B cell (primary cell): ENCODE measurements at regions not wholly inside any gene's neighbourhood (a gene's known extent, or its start where the extent isn't known, plus 50 kb on each side); places are given as distances from the start of the nearest gene placed in this dataset.

Experiments
- ATAC-seq: fragments of 200-7000 bp; cut with Tn5 transposase; one replicate; pipeline ENCODE4 v1.10.0; 2021; ENCODE audit warnings: low read depth, mild to moderate bottlenecking, moderate number of reproducible peaks, moderate library complexity
- CTCF ChIA-PET: fragments of 350-600 bp; sonication (Branson Sonifier 250); formaldehyde crosslinking; loops from one replicate; lab custom pipeline; 2021; ENCODE audit warnings: antibody characterized with exemption, inconsistent platforms; lab: Charles Lee
- POLR2A ChIA-PET: fragments of 350-600 bp; sonication (Branson Sonifier 250); formaldehyde crosslinking; loops from one replicate; lab custom pipeline; 2021; ENCODE audit warnings: antibody characterized with exemption; lab: Charles Lee
- DNase-seq: peaks from one replicate; pipeline ENCODE4 v3.0.0; 2013
- H2AFZ ChIP-seq: 2 replicates; pipeline ENCODE4 v1.6.1; 2012; ENCODE audit warnings: mild to moderate bottlenecking, low read depth, low read length; ENCODE audit not compliant: insufficient read depth, poor library complexity, severe bottlenecking
- H3K27ac ChIP-seq, 2 donors: 1 replicate in 1 of 2; 2 replicates in 1 of 2; pipeline ENCODE4 v1.5.1; 2012 to 2013; ENCODE audit warnings: low read length in 2 of 2, mild to moderate bottlenecking in 2 of 2, moderate library complexity in 1 of 2
- H3K27me3 ChIP-seq, 4 experiments: fragments of 200-600 bp in 1 of 4; sonication (generic) in 1 of 4; replicated peaks in 1 of 4; 1 replicate in 2 of 4; 2 replicates in 2 of 4; pipeline versions ENCODE4 v1.6.1 to v1.7.0; 2013 to 2016; ENCODE audit warnings: low read length in 3 of 4, mild to moderate bottlenecking in 2 of 4, mixed read lengths in 1 of 4, moderate library complexity in 1 of 4; ENCODE audit not compliant: insufficient read depth in 4 of 4, control insufficient read depth in 3 of 4; ENCODE audit errors: control extremely low read depth in 1 of 4
- H3K36me3 ChIP-seq, 2 experiments: replicated peaks in 1 of 2; 1 replicate in 1 of 2; 2 replicates in 1 of 2; pipeline versions ENCODE4 v1.6.1 to v1.7.1; 2013; ENCODE audit warnings: low read length in 1 of 2; ENCODE audit not compliant: insufficient read depth in 2 of 2, control insufficient read depth in 1 of 2; ENCODE audit errors: control extremely low read depth in 1 of 2, extremely low read depth in 1 of 2
- H3K4me1 ChIP-seq, 2 donors: fragments of 200-600 bp in 1 of 2; sonication (generic) in 1 of 2; 1 replicate in 1 of 2; 2 replicates in 1 of 2; pipeline versions ENCODE4 v1.5.1 to v1.6.1; 2013 to 2017; ENCODE audit warnings: low read length in 2 of 2; ENCODE audit not compliant: control insufficient read depth in 2 of 2, insufficient read depth in 2 of 2
- H3K4me2 ChIP-seq: replicated peaks from 2 replicates; pipeline ENCODE3; 2012; ENCODE audit warnings: mild to moderate bottlenecking, low read depth, low read length; ENCODE audit not compliant: poor library complexity, severe bottlenecking
- H3K4me3 ChIP-seq, 5 experiments: fragments of 200-600 bp in 1 of 5; sonication (generic) in 1 of 5; 1 replicate in 3 of 5; 2 replicates in 2 of 5; pipeline versions ENCODE4 v1.5.1 to v1.7.0; 2011 to 2016; ENCODE audit warnings: low read length in 4 of 5, mild to moderate bottlenecking in 4 of 5, low read depth in 2 of 5, control low read depth in 1 of 5, moderate library complexity in 1 of 5; ENCODE audit not compliant: insufficient read depth in 1 of 5; ENCODE audit errors: control extremely low read depth in 1 of 5, extremely low read depth in 1 of 5
- H3K79me2 ChIP-seq: fragments of 200-600 bp; sonication (generic); one replicate; pipeline ENCODE4 v1.6.0; 2016; ENCODE audit warnings: low read length; ENCODE audit not compliant: control insufficient read depth, insufficient read depth
- H3K9ac ChIP-seq: fragments of 200-600 bp; sonication (generic); 2 replicates; pipeline ENCODE4 v1.6.1; 2017; ENCODE audit warnings: mild to moderate bottlenecking, low read length, moderate library complexity
- H3K9me3 ChIP-seq, 3 donors: one replicate each; pipeline versions ENCODE4 v1.6.1 to v1.7.1; 2013; ENCODE audit warnings: low read length in 2 of 3; ENCODE audit not compliant: control insufficient read depth in 2 of 3, insufficient read depth in 1 of 3; ENCODE audit errors: control extremely low read depth in 1 of 3
- H4K20me1 ChIP-seq: 2 replicates; pipeline ENCODE4 v1.6.0; 2012; ENCODE audit warnings: mild to moderate bottlenecking, low read length; ENCODE audit not compliant: insufficient read depth, control insufficient read depth, poor library complexity, severe bottlenecking
- H3K27ac Mint-ChIP-seq: one replicate; pipeline ENCODE4 v1.8.0; 2021; ENCODE audit warnings: mixed read lengths
- H3K27me3 Mint-ChIP-seq: one replicate; pipeline ENCODE4 v1.8.0; 2021; ENCODE audit warnings: mixed read lengths
- H3K4me1 Mint-ChIP-seq: one replicate; pipeline ENCODE4 v1.8.0; 2021; ENCODE audit warnings: mixed read lengths
- H3K4me3 Mint-ChIP-seq: one replicate; pipeline ENCODE4 v1.8.0; 2021; ENCODE audit warnings: mixed read lengths
- H3K9me3 Mint-ChIP-seq: one replicate; pipeline ENCODE4 v1.8.0; 2022; ENCODE audit warnings: mixed read lengths; ENCODE audit not compliant: insufficient read depth
- CTCF ChIP-seq: fragments of 200-600 bp; IDR thresholded peaks from one replicate; pipeline ENCODE4 v1.8.0; 2022; ENCODE audit warnings: antibody characterized with exemption, mild to moderate bottlenecking
- EZH2 ChIP-seq: IDR thresholded peaks from 2 replicates; pipeline ENCODE4 v1.6.1; 2012; ENCODE audit warnings: borderline replicate concordance, low read depth, mild to moderate bottlenecking, moderate library complexity, low read length; ENCODE audit not compliant: insufficient read depth, poor library complexity, severe bottlenecking
- WGBS: methylation state at CpG from one replicate; pipeline ENCODE4 v1.1.5; 2013; ENCODE audit warnings: missing lambda C conversion rate; ENCODE audit not compliant: insufficient coverage; 5-methylcytosine and 5-hydroxymethylcytosine counted together
- intact Hi-C: fragments of 100-400 bp; cut with micrococcal nuclease; formaldehyde crosslinking; loops from one replicate; pipeline ENCODE4 v1.10.0; 2022

DNA sequence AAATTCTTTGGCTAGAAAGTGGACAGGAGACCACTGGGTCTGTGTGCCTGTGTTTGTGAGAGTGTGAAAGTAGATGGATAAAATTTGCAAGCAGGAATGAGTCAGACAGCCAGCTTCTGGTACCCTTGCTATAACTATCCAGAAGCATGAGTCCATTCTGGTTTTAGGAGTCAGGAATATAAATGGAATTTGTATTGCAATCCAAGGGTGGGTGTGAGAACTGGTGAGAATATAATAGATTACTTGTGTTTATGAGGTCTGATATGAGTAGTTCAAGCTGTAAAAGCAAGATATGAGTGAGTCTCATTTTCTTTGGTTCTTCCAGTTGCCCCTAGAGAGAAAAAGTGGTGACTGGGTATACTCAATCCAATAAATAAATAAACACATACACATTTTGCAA is 212.7 kb upstream of the TAPT1 start:
- Histone ChIP-seq H3K79me2 (no peaks in the 10 kb centered on the region), H3K4me2 (no peak overlapping the region), H3K27me3 (peaks cover 0 to 3% (median 0%) of the 10 kb centered on the region in 4 experiments), H3K4me1 (no peaks in the 10 kb centered on the region), H3K4me3 (no peak overlapping the region), H3K9me3 (peaks cover 2 to 3% (median 3%) of the 10 kb centered on the region in 3 donors), H3K36me3 (no peaks in the 10 kb centered on the region), H4K20me1 (no peaks in the 10 kb centered on the region), H2AFZ (no peak overlapping the region), H3K27ac (no peak overlapping the region), H3K9ac (no peak overlapping the region)
- TF ChIP-seq EZH2: no peak
- TF ChIP-seq CTCF: no peak
- CTCF ChIA-PET: interaction anchor here (1.4 kb wide), 1 partner anchor 11 kb away, joined by 3 read pairs; no protein-coding TSS in a partner anchor
- DNase-seq (no peak), ATAC-seq (no peak)
- POLR2A ChIA-PET: no interaction called here
- Mint-ChIP-seq H3K4me1 (no peaks in the 10 kb centered on the region), H3K9me3 (peaks cover 6% of the 10 kb centered on the region), H3K27ac (no peak overlapping the region), H3K4me3 (no peak overlapping the region), H3K27me3 (no peaks in the 10 kb centered on the region)
- intact Hi-C loops: no loop called here

DNA sequence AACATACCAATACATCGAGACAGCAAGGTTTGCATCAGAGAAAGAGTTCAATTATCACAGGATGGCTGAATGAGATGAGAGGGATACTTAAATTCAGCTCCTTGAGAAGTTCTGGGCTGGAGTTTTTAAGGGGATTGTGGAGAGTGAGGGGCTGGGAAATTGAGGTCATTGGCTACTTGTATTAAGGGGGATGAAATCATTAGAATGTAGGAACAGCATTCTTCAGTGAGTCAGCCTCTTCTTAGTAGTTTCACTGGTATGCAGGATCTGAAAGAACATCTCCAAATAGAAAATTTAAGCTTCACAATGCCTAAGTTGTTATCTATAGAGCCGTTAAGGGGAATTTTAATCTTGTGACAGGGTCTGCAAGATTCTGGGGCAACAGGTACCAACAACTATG is 211.6 kb upstream of the TAPT1 start:
- Histone ChIP-seq H3K4me1 (no peaks in the 10 kb centered on the region), H3K4me3 (no peak overlapping the region), H3K9ac (no peak overlapping the region), H4K20me1 (no peaks in the 10 kb centered on the region), H3K36me3 (no peaks in the 10 kb centered on the region), H3K4me2 (no peak overlapping the region), H3K27me3 (peaks cover 0 to 3% (median 0%) of the 10 kb centered on the region in 4 experiments), H3K9me3 (peaks cover 2 to 3% (median 3%) of the 10 kb centered on the region in 3 donors), H3K27ac (no peak overlapping the region), H3K79me2 (no peaks in the 10 kb centered on the region), H2AFZ (no peak overlapping the region)
- H3K9me3 Mint-ChIP-seq: peaks cover 6% of the 10 kb centered on the region
- DNase-seq (no peak), ATAC-seq (no peak)
- TF ChIP-seq CTCF (no peak), EZH2 (no peak)
- intact Hi-C loops: no loop called here
- no peak overlapping the region for H3K4me3 Mint-ChIP-seq
- peaks cover 1% of the 10 kb centered on the region for H3K27me3 Mint-ChIP-seq
- no peaks in the 10 kb centered on the region for H3K4me1 Mint-ChIP-seq
- CTCF ChIA-PET: interaction anchor here (1.2 kb wide), 1 partner anchor 10 kb away, joined by 3 read pairs; no protein-coding TSS in a partner anchor
- POLR2A ChIA-PET: no interaction called here
- WGBS: no CpG with 5 or more reads among the region's 2 CpGs
- H3K27ac Mint-ChIP-seq: no peak overlapping the region
